Testis (tissue), 2 donors: ENCODE measurements at regions not wholly inside any gene's neighbourhood (a gene's known extent, or its start where the extent isn't known, plus 50 kb on each side); places are given as distances from the start of the nearest gene placed in this dataset.

Experiments used
- DNase-seq: peaks from one replicate; pipeline ENCODE4 v3.0.0-alpha.2; 2019
- H3K27ac ChIP-seq, 2 donors: fragments of 200-600 bp; sonication (generic); one replicate each; pipeline ENCODE4 v1.5.1; 2019
- H3K27me3 ChIP-seq: fragments of 200-600 bp; sonication (generic); one replicate; pipeline ENCODE4 v1.5.1; 2019
- H3K36me3 ChIP-seq: fragments of 200-600 bp; sonication (generic); one replicate; pipeline ENCODE4 v1.5.1; 2017; ENCODE audit warnings: low read depth; ENCODE audit errors: missing control alignments
- H3K4me1 ChIP-seq: fragments of 200-600 bp; sonication (generic); one replicate; pipeline ENCODE4 v1.5.1; 2019
- H3K4me3 ChIP-seq, 2 donors: fragments of 200-600 bp; sonication (generic); one replicate each; pipeline ENCODE4 v1.5.1; 2017 to 2019
- H3K9me3 ChIP-seq: fragments of 200-600 bp; sonication (generic); one replicate; pipeline ENCODE4 v1.5.1; 2017
- CTCF ChIP-seq, 3 experiments: fragments of 450-650 bp in 2 of 3; fragments of 200-600 bp in 1 of 3; sonication (generic) in 1 of 3; IDR thresholded peaks; one replicate each; pipeline ENCODE4 v1.5.1; 2016 to 2019; ENCODE audit warnings: antibody characterized with exemption in 3 of 3, mild to moderate bottlenecking in 2 of 3, moderate library complexity in 1 of 3
- POLR2A ChIP-seq: fragments of 450-650 bp; IDR thresholded peaks from one replicate; pipeline ENCODE4 v1.6.1; 2017; ENCODE audit warnings: antibody characterized with exemption, mild to moderate bottlenecking, moderate library complexity
- WGBS, 2 donors: methylation state at CpG; one replicate each; pipeline ENCODE4 v1.1.5; 2018; 5-methylcytosine and 5-hydroxymethylcytosine counted together
- intact Hi-C: fragments of 100-400 bp; cut with DNase I; formaldehyde crosslinking; loops from one replicate; pipeline ENCODE4 v1.15.1; 2023; ENCODE audit warnings: low total_unique reads

GRCh38 chrX:118167361-118167760 lies 50.8 kb upstream of the KLHL13 start:
- intact Hi-C loops: no loop called here
- no peaks in the 10 kb centered on the region for H3K36me3 ChIP-seq
- H3K4me1 ChIP-seq: no peaks in the 10 kb centered on the region
- no peak for DNase-seq
- no peak for TF ChIP-seq POLR2A
- H3K4me3 ChIP-seq: no peak overlapping the region
- H3K27me3 ChIP-seq: no peaks in the 10 kb centered on the region
- no peaks in the 10 kb centered on the region for H3K9me3 ChIP-seq
- 83 to 100% methylated on average over 1 of the region's 1 CpG for WGBS, 2 donors
- no peak overlapping the region for H3K27ac ChIP-seq

GRCh38 chrX:118171356-118171755 lies 54.7 kb upstream of the KLHL13 start:
- DNase-seq: no peak
- H3K4me1 ChIP-seq: no peaks in the 10 kb centered on the region
- no peaks in the 10 kb centered on the region for H3K36me3 ChIP-seq
- H3K27ac ChIP-seq: no peak overlapping the region
- no peaks in the 10 kb centered on the region for H3K27me3 ChIP-seq
- TF ChIP-seq CTCF (IDR thresholded peaks at IDR 0.05): no peak
- H3K4me3 ChIP-seq: no peak overlapping the region
- H3K9me3 ChIP-seq: no peaks in the 10 kb centered on the region
- intact Hi-C loops: no loop called here

GRCh38 chrX:118174516-118175098 lies 58.0 kb upstream of the KLHL13 start:
- TF ChIP-seq POLR2A (no peak), CTCF (IDR thresholded peaks at IDR 0.05) (no peak)
- DNase-seq: no peak
- Histone ChIP-seq H3K4me3 (no peak overlapping the region), H3K9me3 (no peaks in the 10 kb centered on the region), H3K4me1 (no peaks in the 10 kb centered on the region), H3K36me3 (no peaks in the 10 kb centered on the region), H3K27me3 (no peaks in the 10 kb centered on the region), H3K27ac (no peak overlapping the region)
- intact Hi-C loops: no loop called here
- WGBS, 2 donors: 61 to 68% methylated on average over 5 of the region's 5 CpGs

GRCh38 chrX:118177708-118178107 lies 61.1 kb upstream of the KLHL13 start:
- no peak overlapping the region for H3K27ac ChIP-seq
- H3K4me1 ChIP-seq: no peaks in the 10 kb centered on the region
- no peaks in the 10 kb centered on the region for H3K9me3 ChIP-seq
- no peaks in the 10 kb centered on the region for H3K36me3 ChIP-seq
- no peak for TF ChIP-seq CTCF (IDR thresholded peaks at IDR 0.05)
- intact Hi-C loops: no loop called here
- 89 to 95% methylated on average over 1 of the region's 1 CpG for WGBS, 2 donors
- no peaks in the 10 kb centered on the region for H3K27me3 ChIP-seq
- no peak for DNase-seq
- H3K4me3 ChIP-seq: no peak overlapping the region

- no peak overlapping the region for H3K27ac ChIP-seq
- no peaks in the 10 kb centered on the region for H3K27me3 ChIP-seq
- no peak for TF ChIP-seq POLR2A
- TF ChIP-seq CTCF (IDR thresholded peaks at IDR 0.05): no peak
- H3K4me1 ChIP-seq: no peaks in the 10 kb centered on the region
- H3K36me3 ChIP-seq: no peaks in the 10 kb centered on the region
- intact Hi-C loops: no loop called here
- 94 to 95% methylated on average over 6 to 7 of the region's 7 CpGs for WGBS, 2 donors
- no peak overlapping the region for H3K4me3 ChIP-seq
- DNase-seq: no peak
- no peaks in the 10 kb centered on the region for H3K9me3 ChIP-seq
Observed at GRCh38 chrX:118178450-118178849, 61.8 kb upstream of the KLHL13 start.
